OCI-LY7 (cell line): ENCODE measurements at regions not wholly inside any gene's neighbourhood (a gene's known extent, or its start where the extent isn't known, plus 50 kb on each side); places are given as distances from the start of the nearest gene placed in this dataset.

Source experiments
- CTCF ChIP-seq: fragments of 200-600 bp; sonication (generic); conservative IDR thresholded peaks from 2 replicates; pipeline ENCODE4 v1.5.1; 2014; ENCODE audit warnings: mild to moderate bottlenecking, antibody characterized with exemption, low read length, moderate library complexity, mixed read lengths
- EZH2phosphoT487 ChIP-seq: fragments of 200-600 bp; sonication (generic); IDR thresholded peaks from 2 replicates; pipeline ENCODE4 v1.6.1; 2018; ENCODE audit warnings: low read depth, borderline replicate concordance, mild to moderate bottlenecking, mixed run types, antibody characterized with exemption, low read length, moderate library complexity, mixed read lengths

DNA sequence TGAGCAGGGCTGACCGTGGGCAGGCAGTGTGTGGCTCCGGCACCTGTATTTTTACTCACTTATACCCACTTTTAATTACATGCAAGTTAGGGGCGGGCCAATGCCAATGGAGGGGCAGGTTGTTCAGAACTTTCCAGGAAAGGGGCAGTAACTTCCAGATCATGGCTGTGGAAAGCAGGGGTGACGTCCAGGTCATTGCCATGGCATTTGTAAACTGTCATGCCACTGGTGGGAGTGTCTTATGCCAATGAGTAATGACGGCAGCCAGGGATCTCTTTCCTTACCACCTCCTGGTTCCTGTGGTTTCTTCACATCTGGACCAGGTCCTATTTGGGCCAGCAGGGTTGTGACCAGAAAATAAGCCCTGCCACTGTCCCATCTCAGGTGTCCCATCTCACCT, 258.7 kb downstream of the THBS2 start:
- TF ChIP-seq CTCF, result no peak
- no peak for TF ChIP-seq EZH2phosphoT487
